Fibroblast of skin of scalp (primary cell): ENCODE measurements at regions not wholly inside any gene's neighbourhood (a gene's known extent, or its start where the extent isn't known, plus 50 kb on each side); places are given as distances from the start of the nearest gene placed in this dataset.

Experiments used
- DNase-seq: peaks from one replicate; pipeline ENCODE4 v3.0.0-alpha.2; 2013

- DNase-seq = no peak
Observed at GRCh38 chr7:97470726-97471125, 261.2 kb upstream of the TAC1 start.

DNA sequence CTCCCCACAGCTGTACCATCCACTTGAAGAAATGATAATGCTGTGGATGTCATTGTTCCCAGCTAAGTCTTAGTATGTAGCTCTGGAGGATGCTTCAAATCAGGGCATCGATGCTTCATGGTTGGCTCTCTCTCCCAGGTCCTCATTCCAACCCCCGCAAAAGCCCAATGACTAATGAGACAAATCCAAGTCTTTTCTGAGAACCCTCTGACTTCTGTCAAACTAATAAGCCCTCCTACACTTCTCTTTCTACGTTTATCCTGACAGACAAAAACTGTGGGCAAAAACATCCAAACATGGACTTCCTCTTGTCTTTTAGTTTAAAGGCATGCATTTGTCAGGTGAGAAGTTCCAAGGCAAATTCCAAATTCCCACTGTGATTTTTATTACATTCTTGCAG, 260.4 kb upstream of the TAC1 start:
- DNase-seq = no peak

DNA sequence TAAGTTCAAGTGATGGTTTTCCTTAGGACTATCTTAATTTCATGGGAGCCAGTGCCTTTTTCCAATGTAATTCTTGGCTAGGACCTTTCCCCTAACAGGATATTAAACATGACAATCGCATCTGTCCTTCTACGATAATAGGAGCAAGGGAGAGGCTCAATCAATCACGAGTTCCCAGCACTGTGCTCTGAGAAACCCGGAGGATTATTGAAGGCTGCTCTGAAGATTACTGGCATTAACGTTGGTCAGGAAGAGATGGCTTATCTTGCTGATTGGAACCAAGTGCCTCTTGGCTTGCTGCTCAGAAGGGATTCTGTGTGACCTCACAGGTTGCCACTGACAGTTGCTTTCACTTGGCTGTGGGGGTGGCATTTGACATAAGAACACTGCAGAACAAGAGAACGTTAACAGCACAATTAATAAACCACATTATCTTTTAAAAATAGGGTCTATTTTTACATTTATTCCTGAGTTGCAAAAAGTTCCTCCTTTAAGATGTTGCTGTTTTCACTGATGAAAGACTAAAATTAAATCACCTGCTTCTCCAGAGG, 252.1 kb upstream of the TAC1 start:
- DNase-seq = no peak

DNA sequence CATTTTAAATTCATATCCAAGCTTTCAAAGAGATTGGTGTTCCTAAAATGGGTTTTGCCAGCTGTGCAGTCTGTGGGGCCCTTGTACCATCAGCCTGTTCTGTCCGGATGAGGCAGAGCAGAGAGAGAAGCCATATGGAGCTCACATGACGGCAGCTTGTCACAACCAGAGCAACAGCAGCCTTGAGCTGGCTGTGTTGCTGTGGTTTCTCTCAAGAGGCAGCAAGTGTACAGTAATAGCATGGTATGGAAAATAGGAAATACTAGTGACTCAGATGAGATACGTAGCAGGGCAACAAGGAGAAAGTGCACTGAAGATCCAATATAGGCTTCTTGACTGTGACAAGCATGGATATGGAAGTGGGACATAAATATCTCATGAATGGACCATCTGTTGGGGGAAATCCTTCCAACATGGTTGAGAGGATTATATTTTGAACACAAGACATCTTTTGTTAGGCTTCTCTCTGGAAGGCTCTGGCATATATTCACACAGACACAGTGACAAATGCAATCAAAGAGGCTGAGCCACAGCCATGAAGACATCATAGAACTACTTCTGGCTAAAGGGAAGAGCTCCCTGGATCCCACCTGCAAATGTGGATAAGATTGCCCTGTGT, 251.0 kb upstream of the TAC1 start:
- DNase-seq = no peak

GRCh38 chr7:97495487-97495886, 236.4 kb upstream of the TAC1 start:
- DNase-seq = no peak

- peak; percentile 5 for DNase-seq
Observed at GRCh38 chr7:97499204-97499603, 232.7 kb upstream of the TAC1 start.

DNA sequence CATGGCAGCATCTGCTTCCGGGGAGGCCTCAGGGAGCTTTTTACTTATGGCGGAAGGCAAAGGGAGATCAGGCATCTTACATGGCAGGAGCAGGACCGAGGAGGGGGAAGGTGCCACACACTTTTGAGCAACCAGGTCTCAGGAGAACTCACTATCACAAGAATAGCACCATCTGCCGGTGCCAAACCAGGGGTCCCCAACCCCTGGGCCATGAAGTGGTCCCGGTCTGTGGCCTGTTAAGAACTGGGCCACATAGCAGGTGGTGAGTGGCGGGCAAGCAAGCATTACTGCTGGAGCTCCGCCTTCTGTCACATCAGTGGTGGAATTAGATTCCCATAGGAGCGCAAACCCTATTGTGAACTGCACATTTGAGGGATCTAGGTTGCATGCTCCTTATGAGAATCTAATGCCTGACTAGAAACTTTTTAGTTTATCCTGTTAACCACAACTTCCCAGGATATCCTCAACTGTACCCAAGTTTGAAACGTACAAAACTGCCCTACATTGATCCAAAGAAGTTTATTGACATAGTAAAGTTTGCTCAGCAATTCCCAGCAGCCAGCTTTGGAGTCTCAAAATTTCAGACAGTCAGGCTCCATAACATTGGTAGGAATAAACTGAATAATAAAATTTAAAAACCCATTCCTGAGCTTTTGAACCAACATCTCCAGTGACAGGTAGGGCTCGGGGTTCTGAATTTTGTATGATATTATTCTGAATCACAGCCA, 228.4 kb upstream of the TAC1 start:
- no peak for DNase-seq

DNA sequence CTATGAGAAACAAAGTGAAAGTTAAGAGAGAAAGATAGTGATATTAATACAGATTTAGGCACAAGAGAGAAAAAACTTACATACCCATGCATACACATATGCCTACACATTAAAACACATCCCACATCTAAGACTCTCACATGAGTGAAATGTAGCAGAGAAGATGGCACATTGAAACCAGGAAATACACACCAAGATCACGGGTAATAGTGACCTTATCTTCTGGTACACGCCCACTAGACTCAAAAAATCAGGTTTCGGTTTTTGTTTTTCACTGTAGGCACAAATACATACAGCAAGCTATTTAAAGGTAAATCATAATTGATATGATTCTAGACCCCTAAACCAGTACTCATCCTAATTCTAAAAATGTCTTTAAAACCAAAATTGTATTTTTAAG, 225.2 kb upstream of the TAC1 start:
- DNase-seq = no peak

GRCh38 chr7:97512441-97513207, 219.3 kb upstream of the TAC1 start:
- no peak for DNase-seq

DNA sequence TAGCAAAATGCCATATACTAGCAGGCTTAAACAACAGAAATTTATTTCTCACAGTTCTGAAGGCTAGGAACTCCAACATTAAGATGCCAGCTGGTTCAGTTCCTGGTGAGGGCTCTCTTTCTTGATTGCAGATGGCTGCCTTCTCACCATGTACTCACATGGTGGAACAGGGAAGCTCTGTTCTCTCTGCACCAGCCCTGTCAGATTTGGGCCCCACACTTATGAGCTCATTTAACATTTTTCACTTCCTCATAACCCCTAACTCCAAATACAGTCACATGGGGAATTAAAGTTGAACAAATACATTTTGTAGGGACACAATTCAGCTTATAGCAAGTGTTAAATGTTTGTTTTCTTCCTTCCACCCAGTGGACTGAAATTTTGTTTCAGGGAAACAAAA, 218.6 kb upstream of the TAC1 start:
- DNase-seq = no peak

DNA sequence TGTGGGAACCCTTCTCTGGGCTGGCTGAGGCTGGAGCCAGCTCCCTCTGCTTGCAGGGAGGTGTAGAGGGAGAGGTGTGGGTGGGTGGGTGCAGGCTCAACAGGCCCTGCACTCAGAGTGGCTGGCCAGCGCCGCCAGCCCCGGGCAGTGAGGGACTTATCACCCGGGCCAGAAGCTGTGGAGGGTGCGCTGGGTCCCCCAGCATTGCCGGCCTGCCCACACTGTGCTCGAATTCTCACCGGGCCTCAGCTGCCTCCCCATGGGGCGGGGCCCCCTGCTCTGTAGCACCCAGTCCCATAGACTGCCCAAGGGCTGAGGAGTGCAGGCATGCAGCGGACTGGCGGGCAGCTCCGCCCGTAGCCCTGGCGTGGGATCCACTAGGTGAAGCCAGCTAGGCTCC, 190.7 kb upstream of the TAC1 start:
- no peak for DNase-seq

GRCh38 chr7:97555857-97556421, 175.9 kb upstream of the TAC1 start:
- DNase-seq = no peak

DNA sequence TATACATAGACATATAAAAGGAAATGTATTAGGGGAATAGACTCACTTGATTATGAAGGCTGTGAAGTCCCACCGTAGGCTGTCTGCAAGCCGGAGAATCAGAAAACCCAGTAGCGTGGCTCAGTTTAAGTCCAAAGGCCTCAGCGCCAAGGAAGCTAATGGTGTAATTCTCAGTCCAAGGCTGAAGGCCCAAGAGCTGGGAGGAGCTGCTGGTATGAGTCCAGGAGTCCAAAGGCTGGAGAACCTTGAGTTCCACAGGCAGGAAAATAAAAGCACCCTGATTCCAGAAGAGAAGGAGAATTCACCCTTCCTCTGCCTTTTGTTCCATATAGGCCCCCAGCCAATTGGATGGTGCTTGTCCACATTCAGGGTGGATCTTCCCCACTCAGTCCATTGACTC, 166.2 kb upstream of the TAC1 start:
- DNase-seq = no peak

DNA sequence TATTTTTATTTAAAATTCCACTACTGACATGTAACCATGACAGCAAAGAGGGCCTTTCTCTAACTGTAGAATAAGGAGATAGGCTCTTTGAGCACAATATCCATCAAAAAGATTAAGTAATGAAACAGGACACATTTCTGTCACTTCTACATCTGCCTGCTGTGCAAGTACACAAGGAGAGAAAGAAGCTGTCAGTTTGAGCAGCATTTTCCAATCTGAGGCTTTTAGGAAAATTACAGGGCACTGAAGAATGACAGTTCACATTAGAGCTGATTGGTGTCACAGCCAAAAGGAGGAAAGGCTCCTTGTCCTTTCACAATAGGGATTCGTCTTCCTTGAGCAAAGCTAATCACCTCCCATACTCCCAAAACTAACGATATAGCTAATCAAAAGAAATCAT, 158.8 kb upstream of the TAC1 start:
- no peak for DNase-seq

DNA sequence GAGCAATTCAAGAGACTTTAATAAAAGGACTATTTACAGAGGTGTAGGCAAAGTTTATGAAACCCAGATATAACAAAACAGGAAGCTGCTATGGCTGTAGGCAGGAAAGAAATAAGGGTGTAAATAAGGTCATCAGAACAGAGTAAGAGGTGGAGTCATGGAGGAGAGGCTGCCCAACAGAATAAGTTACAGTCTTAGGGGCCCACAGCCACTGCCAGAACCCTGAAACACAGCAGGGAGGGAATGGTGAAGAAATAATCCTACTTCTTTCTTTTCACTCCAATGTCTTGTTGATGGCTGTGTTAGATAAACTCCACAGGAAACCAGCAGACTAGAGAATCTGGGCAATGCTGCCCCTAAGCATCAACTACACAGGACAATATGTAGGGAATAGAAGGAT, 155.8 kb upstream of the TAC1 start:
- DNase-seq = no peak

GRCh38 chr7:97578225-97578624, 153.7 kb upstream of the TAC1 start:
- DNase-seq = no peak

DNA sequence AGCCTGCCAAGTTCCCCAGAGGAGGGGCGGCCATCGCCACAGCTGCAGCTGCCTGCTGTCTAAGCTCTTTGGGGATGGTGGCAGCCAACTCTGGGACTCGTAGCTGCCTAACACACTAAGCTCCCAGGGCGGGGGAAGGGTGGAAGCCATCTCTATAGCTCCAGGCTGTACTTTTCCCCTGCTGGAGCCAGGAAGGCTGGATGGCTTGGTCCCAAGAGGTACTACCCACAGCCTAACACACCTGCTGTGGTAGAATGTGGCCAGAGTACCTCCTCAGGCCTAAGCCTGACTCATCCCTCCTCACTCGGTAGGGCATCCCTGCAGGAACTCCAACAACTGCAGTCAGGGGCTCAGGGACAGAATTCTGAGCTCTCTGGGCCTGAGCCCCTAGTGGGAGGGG, 151.7 kb upstream of the TAC1 start:
- no peak for DNase-seq

DNA sequence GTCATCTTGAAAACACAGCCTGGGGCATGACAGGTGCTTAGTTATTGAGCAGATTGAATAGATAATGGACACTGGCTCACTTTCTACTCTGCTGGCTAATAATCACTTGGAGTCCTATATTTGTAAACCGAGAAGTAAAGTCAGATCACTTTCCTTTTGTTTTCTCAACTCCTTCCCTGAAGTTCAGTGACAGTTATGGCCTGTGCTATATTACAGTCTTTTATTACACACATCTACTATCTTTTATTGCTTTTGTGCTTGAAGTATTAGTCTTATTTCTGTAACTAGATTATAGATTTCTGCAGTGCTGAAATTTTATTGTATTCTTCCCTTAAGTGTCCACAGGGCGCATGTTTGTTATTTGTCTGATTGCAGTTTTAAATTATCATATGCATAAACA, 136.4 kb upstream of the TAC1 start:
- DNase-seq = no peak

GRCh38 chr7:97601931-97602457, 129.9 kb upstream of the TAC1 start:
- no peak for DNase-seq

DNA sequence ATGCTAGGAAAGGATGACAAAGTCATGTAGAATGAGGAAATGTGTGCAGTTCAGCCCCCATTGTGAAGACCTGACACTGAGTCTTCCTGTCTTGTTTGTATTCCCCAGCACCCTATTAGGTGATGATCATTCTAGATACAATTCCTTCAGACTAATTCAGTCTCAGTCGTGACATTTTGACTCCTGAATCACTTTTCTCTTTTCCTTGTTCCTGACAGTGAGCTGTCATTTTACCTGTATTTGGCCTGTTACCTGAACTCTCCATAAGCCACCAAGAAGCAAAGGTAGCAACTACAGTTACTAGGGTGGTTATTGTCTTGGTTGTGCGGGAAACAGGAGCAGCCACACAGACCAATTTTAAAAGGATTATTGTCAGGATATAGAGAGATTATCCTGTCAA, 111.4 kb upstream of the TAC1 start:
- DNase-seq = no peak

DNA sequence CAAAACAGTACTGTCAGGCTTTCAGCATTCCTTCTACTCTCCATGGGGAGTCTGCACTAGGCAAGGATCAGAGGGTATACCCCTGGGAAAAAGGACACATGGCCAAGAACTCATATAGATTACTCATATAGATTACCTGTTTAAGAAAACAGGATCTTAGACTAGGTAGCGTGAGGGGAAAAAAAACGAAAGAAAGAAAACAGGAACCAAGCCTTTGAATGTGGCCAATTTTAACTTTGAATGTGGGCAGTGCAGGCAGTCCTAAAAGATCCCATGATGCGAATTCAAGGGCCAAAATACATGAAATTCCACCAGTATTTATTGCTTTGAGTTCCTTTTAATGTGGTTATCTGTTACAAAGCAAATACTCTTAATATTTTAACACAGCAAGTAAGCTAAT, 108.6 kb upstream of the TAC1 start:
- DNase-seq = no peak

GRCh38 chr7:97630116-97630515, 101.8 kb upstream of the TAC1 start:
- no peak for DNase-seq

DNA sequence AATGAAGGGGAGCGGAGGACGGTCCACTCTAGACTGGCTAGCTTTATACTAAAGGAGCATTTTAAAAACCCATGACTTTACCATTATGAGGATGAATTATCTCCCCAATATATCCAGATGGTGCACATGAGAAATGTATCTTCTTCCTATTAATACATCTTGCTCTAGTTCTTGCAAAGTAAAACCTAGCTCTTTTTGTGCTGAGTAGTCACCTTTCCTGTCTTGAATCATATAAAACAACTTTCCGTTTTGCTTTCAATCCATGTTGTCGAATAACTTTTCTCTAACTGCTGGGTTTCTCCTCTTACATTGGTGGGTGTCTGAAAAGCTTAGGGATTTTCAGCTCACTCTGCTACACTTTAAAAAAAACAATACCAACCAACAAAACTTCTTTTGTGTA, 96.3 kb upstream of the TAC1 start:
- DNase-seq = no peak
